Endothelial cell of umbilical vein (primary cell): ENCODE measurements at regions not wholly inside any gene's neighbourhood (a gene's known extent, or its start where the extent isn't known, plus 50 kb on each side); places are given as distances from the start of the nearest gene placed in this dataset.

Experiments
- BruUV-seq: library from RNA; stranded (reverse); fragments of 400-500 nt; replicated peaks from 2 replicates; lab custom pipeline; 2021; lab: Mats Ljungman, UMichigan
- CTCF ChIA-PET: fragments of 300-600, 350-600 bp; sonication (Branson Sonifier 250); formaldehyde crosslinking; loops from one replicate; lab custom pipeline; 2021; ENCODE audit warnings: antibody characterized with exemption, inconsistent platforms; lab: Charles Lee
- POLR2A ChIA-PET: fragments of 300-600, 350-600 bp; sonication (Branson Sonifier 250); formaldehyde crosslinking; loops from one replicate; lab custom pipeline; 2021; ENCODE audit warnings: antibody characterized with exemption, inconsistent platforms; lab: Charles Lee
- DNase-seq: peaks from one replicate; pipeline ENCODE4 v3.0.0-alpha.2; 2011; ENCODE audit warnings: low read depth, low spot score
- FAIRE-seq: peaks from 2 replicates; lab custom pipeline; 2011; peaks lifted over from hg19 to GRCh38; lab: Jason Lieb, UNC
- H2AFZ ChIP-seq: 2 replicates; pipeline ENCODE4 v1.6.0; 2012; ENCODE audit warnings: low read depth, low read length, control low read depth, inconsistent platforms
- H3K27ac ChIP-seq: 2 replicates; pipeline ENCODE4 v1.5.1; 2011; ENCODE audit warnings: low read depth, mild to moderate bottlenecking, control low read depth, low read length, moderate library complexity; ENCODE audit not compliant: insufficient read depth
- H3K27me3 ChIP-seq, 2 experiments: 2 replicates each; pipeline versions ENCODE4 v1.6.0 to v1.6.1; 2011; ENCODE audit warnings: low read length in 2 of 2, mixed read lengths in 1 of 2; ENCODE audit not compliant: control insufficient read depth in 2 of 2, insufficient read depth in 2 of 2
- H3K36me3 ChIP-seq, 2 experiments: 2 replicates in 1 of 2; 3 replicates in 1 of 2; pipeline ENCODE4 v1.5.1; 2011; ENCODE audit warnings: low read length in 2 of 2, mild to moderate bottlenecking in 1 of 2, moderate library complexity in 1 of 2; ENCODE audit not compliant: control insufficient read depth in 2 of 2, insufficient read depth in 2 of 2; ENCODE audit errors: extremely low read depth in 1 of 2
- H3K4me1 ChIP-seq: 3 replicates; pipeline ENCODE4 v1.5.1; 2011; ENCODE audit warnings: mild to moderate bottlenecking, low read length; ENCODE audit not compliant: control insufficient read depth, insufficient read depth; ENCODE audit errors: extremely low read depth
- H3K4me2 ChIP-seq: 2 replicates; pipeline ENCODE4 v1.6.1; 2011; ENCODE audit warnings: low read length, control low read depth, mixed read lengths; ENCODE audit not compliant: insufficient read depth
- H3K4me3 ChIP-seq, 3 experiments: fragments of 200-600 bp in 1 of 3; sonication (generic), shearing (Covaris generic) in 1 of 3; replicated peaks in 1 of 3; 2 replicates each; pipeline ENCODE4 v1.5.1; 2011 to 2016; ENCODE audit warnings: control low read depth in 3 of 3, low read length in 3 of 3, mild to moderate bottlenecking in 2 of 3, inconsistent platforms in 1 of 3, low read depth in 1 of 3, moderate library complexity in 1 of 3; ENCODE audit not compliant: insufficient read depth in 1 of 3
- H3K79me2 ChIP-seq: 2 replicates; pipeline ENCODE4 v1.6.0; 2012; ENCODE audit warnings: low read length, inconsistent platforms; ENCODE audit not compliant: control insufficient read depth, insufficient read depth
- H3K9ac ChIP-seq: replicated peaks from 2 replicates; pipeline ENCODE3; 2011; ENCODE audit warnings: low read length, control low read depth; ENCODE audit not compliant: insufficient read depth; ENCODE audit errors: extremely low read depth
- H3K9me1 ChIP-seq: replicated peaks from 3 replicates; pipeline ENCODE4 v1.6.0; 2011; ENCODE audit warnings: mild to moderate bottlenecking, low read length; ENCODE audit not compliant: control insufficient read depth, insufficient read depth; ENCODE audit errors: extremely low read depth
- H3K9me3 ChIP-seq: replicated peaks from 2 replicates; pipeline ENCODE4 v1.5.1; 2012; ENCODE audit warnings: low read length, inconsistent platforms; ENCODE audit not compliant: control insufficient read depth, insufficient read depth
- H4K20me1 ChIP-seq: replicated peaks from 2 replicates; pipeline ENCODE3; 2011; ENCODE audit warnings: mild to moderate bottlenecking, low read length; ENCODE audit not compliant: control insufficient read depth, insufficient read depth; ENCODE audit errors: extremely low read depth
- EZH2 ChIP-seq: IDR thresholded peaks from 2 replicates; pipeline ENCODE4 v1.6.1; 2012; ENCODE audit warnings: borderline replicate concordance, low read depth, mild to moderate bottlenecking, moderate library complexity, low read length, inconsistent platforms; ENCODE audit not compliant: severe bottlenecking
- FOS ChIP-seq: IDR thresholded peaks from 2 replicates; pipeline ENCODE4 v1.6.1; 2011; ENCODE audit warnings: mild to moderate bottlenecking, low read length, moderate library complexity, borderline replicate concordance; ENCODE audit not compliant: insufficient read depth
- GATA2 ChIP-seq: IDR thresholded peaks from 2 replicates; pipeline ENCODE4 v1.7.0; 2011; ENCODE audit warnings: low read depth, mild to moderate bottlenecking, moderate library complexity, mixed read lengths, low read length; ENCODE audit not compliant: insufficient read length, insufficient read depth
- JUN ChIP-seq: IDR thresholded peaks from 2 replicates; pipeline ENCODE4 v1.6.1; 2011; ENCODE audit warnings: borderline replicate concordance, low read depth; ENCODE audit not compliant: insufficient read length, insufficient read depth
- MYC ChIP-seq: IDR thresholded peaks from one replicate; pipeline ENCODE4 v1.6.1; 2011; ENCODE audit warnings: mild to moderate bottlenecking, low read depth, low read length
- POLR2A ChIP-seq: IDR thresholded peaks from 2 replicates; pipeline ENCODE4 v1.6.1; 2012; ENCODE audit warnings: low read depth, mild to moderate bottlenecking, control low read depth, low read length
- POLR2AphosphoS5 ChIP-seq: IDR thresholded peaks from 2 replicates; pipeline ENCODE4 v1.6.1; 2012; ENCODE audit warnings: low read depth, mild to moderate bottlenecking, control low read depth, low read length, moderate library complexity; ENCODE audit not compliant: insufficient read depth
- dilution Hi-C: fragments of 300-500 bp; cut with MboI; formaldehyde crosslinking; loops from one replicate; pipeline ENCODE4 v1.15.0; 2019; ENCODE audit warnings: low sequenced_read_pairs; ENCODE audit not compliant: extremely low pct_ligation_motif_present
- intact Hi-C: fragments of 100-400 bp; cut with micrococcal nuclease; formaldehyde crosslinking; loops from one replicate; pipeline ENCODE4 v1.10.0; 2022
- TF ChIP-seq, protein P1 (sequence below): IDR thresholded peaks from 2 replicates; pipeline ENCODE4 v1.6.1; 2011; ENCODE audit not compliant: insufficient read depth, insufficient read length
- TF ChIP-seq, protein P2 (sequence below), 2 donors: IDR thresholded peaks; 1 replicate in 1 of 2; 2 replicates in 1 of 2; pipeline ENCODE4 v1.5.1; 2011; ENCODE audit warnings: low read length in 2 of 2, mild to moderate bottlenecking in 2 of 2, moderate library complexity in 2 of 2, control low read depth in 1 of 2, inconsistent platforms in 1 of 2, low read depth in 1 of 2; ENCODE audit not compliant: insufficient read depth in 1 of 2; ENCODE audit errors: extremely low read depth in 1 of 2

DNA sequence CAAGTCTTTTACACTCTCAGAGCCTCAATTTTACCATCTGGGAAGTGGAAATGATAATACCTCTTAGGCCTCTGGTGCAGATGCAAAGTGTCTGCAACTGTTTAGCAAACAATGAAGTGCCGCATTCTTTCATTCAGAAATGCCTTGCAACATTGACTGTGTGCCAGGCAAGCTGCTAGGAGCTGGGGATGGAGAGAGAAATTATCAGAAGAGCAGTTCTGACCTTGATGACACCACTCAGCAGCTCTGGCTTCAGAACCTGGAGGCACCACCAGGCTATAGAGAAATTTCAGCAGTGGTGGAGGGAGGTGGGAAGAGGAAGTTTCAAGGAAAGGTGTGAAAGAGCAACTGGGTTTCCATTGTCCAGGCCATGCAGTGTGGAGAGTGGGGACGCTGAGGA, 78.1 kb upstream of the HABP2 start:
- no peak overlapping the region for H3K9ac ChIP-seq
- H3K4me1 ChIP-seq = no peaks in the 10 kb centered on the region
- no peak overlapping the region for H3K4me2 ChIP-seq
- ChIA-PET POLR2A (no interaction called here), CTCF (no interaction called here)
- no peak overlapping the region for H2AFZ ChIP-seq
- FAIRE-seq (no peak), DNase-seq (no peak)
- H3K27ac ChIP-seq = no peak overlapping the region
- intact Hi-C loops (no loop called here), dilution Hi-C loops (no loop called here)
- TF ChIP-seq POLR2A = no peak
- TF ChIP-seq, protein P1, sequence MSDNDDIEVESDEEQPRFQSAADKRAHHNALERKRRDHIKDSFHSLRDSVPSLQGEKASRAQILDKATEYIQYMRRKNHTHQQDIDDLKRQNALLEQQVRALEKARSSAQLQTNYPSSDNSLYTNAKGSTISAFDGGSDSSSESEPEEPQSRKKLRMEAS = no peak
- TF ChIP-seq EZH2 = no peak
- no peak for TF ChIP-seq FOS
- TF ChIP-seq, protein P2, sequence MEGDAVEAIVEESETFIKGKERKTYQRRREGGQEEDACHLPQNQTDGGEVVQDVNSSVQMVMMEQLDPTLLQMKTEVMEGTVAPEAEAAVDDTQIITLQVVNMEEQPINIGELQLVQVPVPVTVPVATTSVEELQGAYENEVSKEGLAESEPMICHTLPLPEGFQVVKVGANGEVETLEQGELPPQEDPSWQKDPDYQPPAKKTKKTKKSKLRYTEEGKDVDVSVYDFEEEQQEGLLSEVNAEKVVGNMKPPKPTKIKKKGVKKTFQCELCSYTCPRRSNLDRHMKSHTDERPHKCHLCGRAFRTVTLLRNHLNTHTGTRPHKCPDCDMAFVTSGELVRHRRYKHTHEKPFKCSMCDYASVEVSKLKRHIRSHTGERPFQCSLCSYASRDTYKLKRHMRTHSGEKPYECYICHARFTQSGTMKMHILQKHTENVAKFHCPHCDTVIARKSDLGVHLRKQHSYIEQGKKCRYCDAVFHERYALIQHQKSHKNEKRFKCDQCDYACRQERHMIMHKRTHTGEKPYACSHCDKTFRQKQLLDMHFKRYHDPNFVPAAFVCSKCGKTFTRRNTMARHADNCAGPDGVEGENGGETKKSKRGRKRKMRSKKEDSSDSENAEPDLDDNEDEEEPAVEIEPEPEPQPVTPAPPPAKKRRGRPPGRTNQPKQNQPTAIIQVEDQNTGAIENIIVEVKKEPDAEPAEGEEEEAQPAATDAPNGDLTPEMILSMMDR (IDR thresholded peaks at IDR 0.05; ENCODE audit: extremely low read depth in 1 of 2, insufficient read depth in 1 of 2, low read depth in 1 of 2, low read length in 2 of 2) = no peak
- no peaks in the 10 kb centered on the region for H3K9me1 ChIP-seq
- no peaks in the 10 kb centered on the region for H3K79me2 ChIP-seq
- peaks cover 3% of the 10 kb centered on the region for H3K9me3 ChIP-seq
- no peak overlapping the region for H3K4me3 ChIP-seq
- H3K36me3 ChIP-seq = no peaks in the 10 kb centered on the region
- no peaks in the 10 kb centered on the region for H4K20me1 ChIP-seq
- BruUV-seq = no TSS peak
- H3K27me3 ChIP-seq = no peaks in the 10 kb centered on the region

DNA sequence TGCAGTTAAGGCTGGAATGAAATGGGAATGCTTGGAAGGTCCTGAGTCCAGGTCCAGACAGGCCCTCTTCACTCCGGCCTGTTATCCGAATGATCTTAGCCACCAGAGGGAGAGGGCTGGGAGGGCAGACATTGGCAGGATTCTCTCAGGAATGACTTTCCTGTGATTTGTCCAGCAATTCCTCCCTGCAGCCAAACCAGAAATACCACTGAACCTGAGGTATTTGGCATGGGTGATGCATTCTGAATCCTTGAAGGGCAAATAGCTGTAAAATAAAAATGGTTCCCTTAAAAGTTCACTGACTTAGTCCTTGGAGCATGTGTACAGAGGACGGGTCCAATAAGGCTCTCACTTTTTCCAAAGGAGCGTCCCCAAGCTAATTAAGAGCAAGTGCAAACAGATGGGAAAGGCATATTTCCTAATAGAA, 77.5 kb upstream of the HABP2 start:
- Histone ChIP-seq H3K9me3 (peaks cover 5% of the 10 kb centered on the region), H3K4me1 (no peaks in the 10 kb centered on the region), H3K9ac (no peak overlapping the region), H3K9me1 (no peaks in the 10 kb centered on the region), H4K20me1 (no peaks in the 10 kb centered on the region), H3K4me3 (no peak overlapping the region), H3K36me3 (no peaks in the 10 kb centered on the region), H3K27me3 (no peaks in the 10 kb centered on the region), H3K27ac (no peak overlapping the region), H2AFZ (no peak overlapping the region), H3K79me2 (no peaks in the 10 kb centered on the region), H3K4me2 (no peak overlapping the region)
- no peak for DNase-seq
- TF ChIP-seq EZH2 (no peak), JUN (no peak), FOS (no peak), POLR2A (no peak), POLR2AphosphoS5 (no peak), GATA2 (no peak), MYC (no peak)
- TF ChIP-seq, protein P1 = no peak
- TF ChIP-seq, protein P2 (IDR thresholded peaks at IDR 0.05; ENCODE audit: extremely low read depth in 1 of 2, insufficient read depth in 1 of 2, low read depth in 1 of 2, low read length in 2 of 2) = no peak
- dilution Hi-C loops = no loop called here
- ChIA-PET POLR2A (no interaction called here), CTCF (no interaction called here)
- FAIRE-seq = no peak
- BruUV-seq = no TSS peak
- intact Hi-C loops = no loop called here
